ENCODE measurements at regions not wholly inside any gene's neighbourhood (a gene's known extent, or its start where the extent isn't known, plus 50 kb on each side); places are given as distances from the start of the nearest gene placed in this dataset.
"Not testable (repeated sequence)": the region's sequence is repeated elsewhere in the genome, so short reads cannot be mapped to it uniquely, and the experiment has no call there.

GRCh38 chr16:52914428-52914827 is 138.3 kb downstream of the CHD9NB start:
- Histone ChIP-seq H3K27me3 (peaks cover 28% of the 10 kb centered on the region), H3K9me3 (no peaks in the 10 kb centered on the region), H3K4me3 (no peak overlapping the region), H3K36me3 (no peaks in the 10 kb centered on the region)
- no peak for DNase-seq

- Histone ChIP-seq H3K4me3 (no peak overlapping the region), H3K9me3 (no peaks in the 10 kb centered on the region), H3K27me3 (peaks cover 17% of the 10 kb centered on the region), H3K36me3 (no peaks in the 10 kb centered on the region)
- peak; percentile 69 for DNase-seq
Measured at GRCh38 chr16:52912565-52913173, 140.0 kb downstream of the CHD9NB start.

GRCh38 chr16:52908057-52908456 is 144.6 kb downstream of the CHD9NB start:
- H3K36me3 ChIP-seq, H3K27me3 ChIP-seq, H3K4me3 ChIP-seq, H3K9me3 ChIP-seq, DNase-seq: not testable (repeated sequence)

GRCh38 chr16:52906281-52906680 is 146.4 kb downstream of the CHD9NB start:
- Histone ChIP-seq H3K4me3 (no peak overlapping the region), H3K9me3 (no peaks in the 10 kb centered on the region), H3K36me3 (no peaks in the 10 kb centered on the region), H3K27me3 (peaks cover 2% of the 10 kb centered on the region; the same call in 1 of the 2 replicates)
- no peak for DNase-seq

GRCh38 chr16:52896478-52897164 is 156.1 kb downstream of the CHD9NB start:
- Histone ChIP-seq H3K9me3 (no peaks in the 10 kb centered on the region), H3K27me3 (no peaks in the 10 kb centered on the region; the same call in 1 of the 2 replicates), H3K36me3 (no peaks in the 10 kb centered on the region), H3K4me3 (no peak overlapping the region)
- DNase-seq = no peak

GRCh38 chr16:52874042-52874441 is 178.7 kb downstream of the CHD9NB start:
- no peaks in the 10 kb centered on the region for H3K36me3 ChIP-seq
- no peak overlapping the region for H3K4me3 ChIP-seq
- no peak for DNase-seq
- H3K27me3 ChIP-seq = no peaks in the 10 kb centered on the region; the same call in 1 of the 2 replicates
- no peaks in the 10 kb centered on the region for H3K9me3 ChIP-seq

- H3K4me3 ChIP-seq = no peak overlapping the region
- no peaks in the 10 kb centered on the region for H3K9me3 ChIP-seq
- no peaks in the 10 kb centered on the region; the same call in 1 of the 2 replicates for H3K27me3 ChIP-seq
- DNase-seq = no peak
- H3K36me3 ChIP-seq = no peaks in the 10 kb centered on the region
Measured at GRCh38 chr16:52872731-52873130, 180.0 kb downstream of the CHD9NB start.

GRCh38 chr16:52871481-52871880 is 181.2 kb downstream of the CHD9NB start:
- no peaks in the 10 kb centered on the region for H3K36me3 ChIP-seq
- no peak for DNase-seq
- H3K9me3 ChIP-seq = no peaks in the 10 kb centered on the region

GRCh38 chr16:52869243-52869642 is 183.5 kb downstream of the CHD9NB start:
- DNase-seq = no peak
- H3K36me3 ChIP-seq = no peaks in the 10 kb centered on the region
- no peaks in the 10 kb centered on the region for H3K9me3 ChIP-seq
- H3K4me3 ChIP-seq = no peak overlapping the region
- peaks cover 8% of the 10 kb centered on the region for H3K27me3 ChIP-seq

More at GRCh38 chr16:52871481-52871880, 181.2 kb downstream of the CHD9NB start:
- Histone ChIP-seq H3K27me3 (peaks cover 2% of the 10 kb centered on the region), H3K4me3 (no peak overlapping the region)

GRCh38 chr16:52863000-52863399 is 189.7 kb downstream of the CHD9NB start:
- Histone ChIP-seq H3K4me3 (no peak overlapping the region), H3K9me3 (no peaks in the 10 kb centered on the region), H3K36me3 (no peaks in the 10 kb centered on the region), H3K27me3 (peaks cover 13% of the 10 kb centered on the region)
- no peak for DNase-seq

GRCh38 chr16:52861614-52862022 is 191.1 kb downstream of the CHD9NB start:
- Histone ChIP-seq H3K36me3 (no peaks in the 10 kb centered on the region), H3K4me3 (no peak overlapping the region), H3K27me3 (peaks cover 10% of the 10 kb centered on the region), H3K9me3 (no peaks in the 10 kb centered on the region)
- DNase-seq = no peak

- no peak for DNase-seq
- H3K4me3 ChIP-seq = no peak overlapping the region
- H3K36me3 ChIP-seq = no peaks in the 10 kb centered on the region
- no peaks in the 10 kb centered on the region for H3K27me3 ChIP-seq
- H3K9me3 ChIP-seq = peaks cover 4% of the 10 kb centered on the region; the same call in 1 of the 2 replicates
Measured at GRCh38 chr16:52855463-52855862, 197.2 kb downstream of the CHD9NB start.

- DNase-seq = no peak
- peaks cover 4% of the 10 kb centered on the region; the same call in 1 of the 2 replicates for H3K9me3 ChIP-seq
- no peaks in the 10 kb centered on the region for H3K36me3 ChIP-seq
- H3K27me3 ChIP-seq = no peaks in the 10 kb centered on the region
- no peak overlapping the region for H3K4me3 ChIP-seq
Measured at GRCh38 chr16:52852978-52853377, 199.7 kb downstream of the CHD9NB start.

- Histone ChIP-seq H3K27me3 (no peaks in the 10 kb centered on the region), H3K36me3 (no peaks in the 10 kb centered on the region), H3K4me3 (no peak overlapping the region), H3K9me3 (peaks cover 4% of the 10 kb centered on the region; the same call in 1 of the 2 replicates)
- no peak for DNase-seq
Measured at GRCh38 chr16:52851211-52851740, 201.4 kb downstream of the CHD9NB start.

GRCh38 chr16:52843381-52843780 is 209.3 kb downstream of the CHD9NB start:
- Histone ChIP-seq H3K36me3 (no peaks in the 10 kb centered on the region), H3K4me3 (no peak overlapping the region), H3K27me3 (peaks cover 4% of the 10 kb centered on the region; the same call in 1 of the 2 replicates), H3K9me3 (no peaks in the 10 kb centered on the region)
- DNase-seq = no peak

GRCh38 chr16:52837251-52837650 is 215.4 kb downstream of the CHD9NB start:
- Histone ChIP-seq H3K9me3 (no peaks in the 10 kb centered on the region), H3K4me3 (no peak overlapping the region), H3K27me3 (peaks cover 10% of the 10 kb centered on the region), H3K36me3 (no peaks in the 10 kb centered on the region)
- DNase-seq = no peak

- Histone ChIP-seq H3K36me3 (no peaks in the 10 kb centered on the region), H3K9me3 (no peaks in the 10 kb centered on the region), H3K27me3 (peaks cover 6% of the 10 kb centered on the region), H3K4me3 (no peak overlapping the region)
- no peak for DNase-seq
Measured at GRCh38 chr16:52834736-52835465, 217.8 kb downstream of the CHD9NB start.
